Fibroblast of skin of abdomen (primary cell): ENCODE measurements at regions not wholly inside any gene's neighbourhood (a gene's known extent, or its start where the extent isn't known, plus 50 kb on each side); places are given as distances from the start of the nearest gene placed in this dataset.

Source experiments
- DNase-seq: peaks from one replicate; pipeline ENCODE4 v3.0.0-alpha.2; 2013

DNA sequence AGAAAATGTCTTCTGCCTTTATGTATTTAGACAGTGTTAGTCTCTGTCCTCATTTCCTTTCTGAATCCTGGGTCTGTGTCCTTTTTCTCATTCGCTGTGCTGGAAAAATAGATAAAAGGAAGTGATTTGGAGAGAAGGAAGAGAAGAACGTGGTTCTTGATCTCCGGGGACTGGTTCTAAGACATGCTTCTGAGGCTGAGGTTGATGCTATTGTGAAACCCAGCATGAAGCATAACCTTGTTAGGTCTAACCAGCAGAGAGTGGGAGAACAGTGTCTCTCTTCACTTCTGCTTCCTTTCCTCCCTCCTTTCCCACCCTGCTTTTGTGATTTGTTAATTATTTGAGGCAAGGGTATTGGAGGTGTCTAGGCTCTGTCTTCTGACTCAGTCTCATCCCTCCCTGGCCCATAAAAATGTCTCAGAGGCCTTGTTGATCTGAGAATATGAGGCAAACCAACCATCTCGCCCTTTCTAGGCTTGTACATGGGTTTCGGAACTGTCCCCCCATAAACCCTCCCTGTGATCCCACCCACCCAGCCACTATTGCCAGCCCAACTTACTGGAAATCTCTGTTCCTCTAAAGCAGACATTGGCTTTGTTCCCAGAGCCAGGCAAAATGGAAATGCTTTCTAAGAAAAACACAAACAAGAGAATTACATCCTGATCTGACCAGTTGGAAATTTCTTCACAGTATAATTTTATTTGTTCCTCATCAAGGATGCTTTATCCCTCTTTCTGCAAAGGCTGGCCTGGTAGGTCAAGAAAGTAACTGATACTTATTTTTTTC is 360.6 kb upstream of the TNP1 start:
- no peak for DNase-seq

GRCh38 chr2:217219164-217219520 is 359.3 kb upstream of the TNP1 start:
- no peak for DNase-seq

- DNase-seq = peak; percentile 76
These were observed 358.7 kb upstream of the TNP1 start for GRCh38 chr2:217218269-217219163.

DNA sequence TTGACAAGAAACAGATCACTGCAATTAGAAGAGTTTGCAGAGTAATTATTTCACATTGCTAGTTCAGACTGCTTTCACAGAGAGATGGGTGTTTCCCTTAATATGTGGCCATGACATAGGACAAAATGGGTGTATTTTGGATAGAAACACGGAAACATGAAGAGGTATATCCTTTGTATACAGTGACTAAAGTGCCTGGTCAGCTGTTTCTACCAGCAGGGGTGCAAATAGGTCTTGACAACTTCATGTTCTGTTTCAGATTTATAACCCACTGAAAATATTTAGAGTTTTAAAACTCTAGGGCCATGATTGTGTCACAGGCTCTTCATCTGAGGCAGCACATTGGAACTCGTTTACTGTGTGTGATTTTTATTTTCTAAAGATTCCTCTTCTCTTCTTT is 357.1 kb upstream of the TNP1 start:
- DNase-seq = no peak

- DNase-seq = no peak
These were observed 356.5 kb upstream of the TNP1 start for GRCh38 chr2:217216316-217216715.

GRCh38 chr2:217215877-217216276 is 356.0 kb upstream of the TNP1 start:
- peak; percentile 48 for DNase-seq

GRCh38 chr2:217208867-217209266 is 349.0 kb upstream of the TNP1 start:
- DNase-seq = no peak

GRCh38 chr2:217207699-217208010 is 347.8 kb upstream of the TNP1 start:
- DNase-seq = no peak

GRCh38 chr2:217206907-217207698 is 347.2 kb upstream of the TNP1 start:
- DNase-seq = no peak

- DNase-seq = no peak
These were observed 346.3 kb upstream of the TNP1 start for GRCh38 chr2:217206016-217206725.

DNA sequence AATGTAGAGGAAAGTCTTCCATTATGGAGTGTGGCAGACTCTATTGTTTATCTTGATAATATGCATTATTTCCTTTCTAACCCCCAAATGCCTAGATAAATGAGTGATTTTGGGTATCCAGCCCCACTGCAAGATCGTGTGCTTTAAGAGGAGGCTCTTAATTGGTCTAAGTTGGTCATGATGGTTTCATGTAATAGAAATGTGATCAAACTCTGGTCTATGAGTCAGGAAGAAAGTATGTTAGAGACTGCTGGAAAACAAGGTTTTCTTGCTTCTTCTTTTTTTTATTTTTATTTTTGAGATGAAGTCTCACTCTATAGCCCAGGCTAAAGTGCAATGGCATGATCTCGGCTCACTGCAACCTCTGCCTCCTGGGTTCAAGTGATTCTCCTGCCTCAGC is 344.5 kb upstream of the TNP1 start:
- DNase-seq = peak; percentile 76

GRCh38 chr2:217203086-217203485 is 343.2 kb upstream of the TNP1 start:
- DNase-seq = no peak

- no peak for DNase-seq
These were observed 339.4 kb upstream of the TNP1 start for GRCh38 chr2:217199255-217199630.

DNA sequence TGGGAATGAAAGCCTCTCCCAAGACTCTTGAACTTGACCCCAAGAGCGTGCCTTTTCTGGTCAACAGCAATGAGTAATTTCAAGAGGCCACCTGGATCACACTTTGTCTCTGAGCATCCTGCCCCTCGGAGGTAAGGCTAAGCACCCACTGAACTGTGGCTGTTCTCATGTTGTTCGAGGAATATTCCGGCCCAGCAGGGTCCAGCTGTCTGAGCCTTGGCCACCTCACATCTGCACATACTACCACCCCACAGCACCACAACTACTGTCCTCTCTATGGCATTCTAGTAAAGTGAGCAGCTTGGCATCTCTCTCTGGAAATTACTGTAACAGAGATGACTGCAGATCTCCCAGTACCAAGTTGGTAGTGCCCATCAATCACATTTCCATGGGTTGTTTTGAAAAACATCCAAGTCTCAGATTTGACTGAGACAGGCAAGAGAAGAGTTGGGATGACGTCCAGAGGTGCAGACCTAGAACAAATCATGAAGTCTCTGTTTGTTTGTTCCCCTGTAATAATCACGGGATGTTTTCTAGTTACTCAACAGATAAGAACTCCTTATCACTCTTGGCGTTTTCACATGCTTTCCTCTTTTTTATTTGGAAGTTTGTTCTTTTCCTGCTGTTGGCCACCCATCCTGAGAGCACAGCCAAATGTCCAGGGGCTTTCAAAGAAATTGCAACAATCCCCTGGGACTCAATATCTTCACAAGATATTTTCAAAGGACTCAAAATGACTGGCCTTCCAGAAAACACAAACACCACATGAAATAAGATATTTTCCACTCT is 336.0 kb upstream of the TNP1 start:
- no peak for DNase-seq

GRCh38 chr2:217195016-217195415 is 335.2 kb upstream of the TNP1 start:
- no peak for DNase-seq

- no peak for DNase-seq
These were observed 333.8 kb upstream of the TNP1 start for GRCh38 chr2:217193431-217194340.

DNA sequence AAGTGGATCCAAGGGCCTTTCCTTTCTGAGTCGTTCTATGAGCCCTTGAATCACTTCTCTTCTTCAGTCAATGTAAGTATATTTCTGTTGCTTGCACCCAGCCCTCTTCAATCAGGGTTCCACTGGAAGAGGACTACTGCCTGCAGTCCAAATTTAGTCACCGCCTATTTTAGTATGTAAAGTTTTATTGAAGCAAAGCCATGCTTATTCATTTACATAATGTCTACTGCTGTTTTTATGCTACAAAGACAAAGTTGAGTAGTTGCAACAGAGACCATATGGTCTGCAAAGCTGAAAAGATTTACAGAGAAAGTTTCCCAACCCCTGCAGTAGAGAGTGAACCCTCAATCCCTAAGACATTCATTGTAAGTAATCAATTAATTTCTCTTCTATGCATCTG is 332.5 kb upstream of the TNP1 start:
- DNase-seq = no peak

DNA sequence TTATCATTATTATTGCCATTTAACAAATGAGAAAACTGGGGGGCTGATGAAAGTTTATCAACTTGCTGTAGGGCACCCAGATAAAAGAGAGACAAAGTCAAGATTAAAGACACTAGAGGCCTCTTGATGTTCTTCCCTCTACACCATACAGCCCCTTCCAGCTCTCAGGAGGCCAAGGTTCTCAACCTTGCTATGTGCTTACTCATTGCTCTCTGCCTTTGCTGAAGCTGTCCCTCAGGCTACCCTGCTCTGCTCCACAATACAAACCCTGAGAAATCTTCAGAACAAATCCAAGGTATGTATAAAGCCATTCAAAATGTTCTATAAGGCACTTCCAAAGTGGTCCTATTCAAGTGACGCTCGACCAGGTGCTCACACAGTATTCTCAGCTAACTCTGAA is 329.9 kb upstream of the TNP1 start:
- DNase-seq = no peak

DNA sequence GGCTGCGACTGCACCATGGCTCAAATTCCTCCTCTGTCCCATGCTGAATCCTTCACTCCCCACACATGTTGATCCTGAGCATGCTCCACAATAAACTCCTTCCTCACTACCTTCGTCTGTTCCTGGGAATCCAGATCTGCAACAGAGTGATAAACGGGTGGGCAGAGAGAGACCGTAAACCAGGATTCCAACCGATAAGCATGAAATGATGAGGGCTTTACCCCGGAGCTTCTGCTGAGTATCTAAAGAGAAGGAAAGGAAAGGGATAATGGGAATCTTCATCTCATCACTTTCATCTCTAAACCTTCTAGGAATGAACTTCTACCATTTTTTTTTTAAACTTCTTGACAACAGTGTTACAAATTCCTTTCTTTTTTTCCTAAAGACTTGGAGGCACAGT is 329.3 kb upstream of the TNP1 start:
- no peak for DNase-seq

- DNase-seq = no peak
These were observed 326.9 kb upstream of the TNP1 start for GRCh38 chr2:217186668-217187159.

- DNase-seq = no peak
These were observed 326.3 kb upstream of the TNP1 start for GRCh38 chr2:217186152-217186551.
